Activated gamma-delta T cell treated with anti-CD3 and anti-CD28 coated beads, Interleukin-2, amount 50 U/mL, for 16 hours (primary cell): ENCODE measurements at regions not wholly inside any gene's neighbourhood (a gene's known extent, or its start where the extent isn't known, plus 50 kb on each side); places are given as distances from the start of the nearest gene placed in this dataset.

Experiments
- DNase-seq: peaks from one replicate; pipeline ENCODE4 v3.0.0-alpha.2; 2020; ENCODE audit warnings: low read depth

DNA sequence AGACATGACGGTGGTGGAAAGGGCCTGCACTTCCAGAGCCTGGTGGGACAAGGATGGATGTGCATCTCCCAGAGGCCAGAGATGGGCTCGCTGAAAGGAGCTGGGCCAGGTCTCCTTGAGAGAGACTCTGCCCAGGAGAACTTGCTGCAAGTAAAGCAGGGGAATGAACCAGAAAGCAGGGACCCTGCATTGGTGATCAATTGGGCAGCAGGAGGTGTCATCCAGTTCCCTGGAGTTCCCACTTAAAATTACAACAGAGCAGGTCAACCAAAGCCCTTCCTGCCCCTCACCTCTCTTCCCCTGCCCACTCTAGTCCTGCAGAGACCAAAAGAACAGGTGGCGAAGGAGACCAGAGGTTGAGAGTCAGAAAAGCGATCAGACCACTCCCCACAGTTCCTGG is 69.7 kb upstream of the CAB39 start:
- no peak for DNase-seq

DNA sequence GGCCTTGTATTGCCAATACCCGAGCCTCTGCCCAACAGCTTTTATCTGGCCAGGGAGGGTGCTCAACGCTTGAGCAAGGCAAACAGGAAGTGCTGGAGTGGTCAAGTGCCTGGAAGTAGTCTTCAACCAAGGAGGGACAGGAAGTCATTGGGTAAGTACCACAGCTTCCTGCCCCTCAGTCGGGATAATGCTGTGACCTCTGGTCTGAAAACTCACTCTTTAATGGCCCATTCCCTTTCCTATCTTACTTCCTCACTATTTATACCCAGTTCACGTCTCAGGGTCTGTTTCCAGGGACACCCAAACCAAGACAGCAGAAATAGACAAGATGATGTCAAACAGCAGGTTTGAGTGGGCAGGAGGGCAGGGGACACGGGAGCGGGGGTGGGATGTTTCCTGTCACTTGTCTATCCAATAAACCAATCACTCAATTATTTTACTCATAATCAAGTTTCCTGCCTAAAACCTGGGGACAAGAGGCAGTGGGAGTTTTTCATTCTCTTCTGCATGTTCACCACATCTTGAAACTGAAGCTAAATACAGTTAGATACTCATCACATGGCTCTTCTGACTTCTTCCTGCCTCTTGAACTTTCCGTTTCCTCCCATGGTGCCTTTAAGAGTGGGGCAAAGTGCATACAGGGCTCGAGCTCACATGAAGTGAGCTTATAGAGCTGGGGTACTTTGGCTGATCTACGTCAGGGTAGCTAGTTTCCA is 68.9 kb upstream of the CAB39 start:
- no peak for DNase-seq

DNA sequence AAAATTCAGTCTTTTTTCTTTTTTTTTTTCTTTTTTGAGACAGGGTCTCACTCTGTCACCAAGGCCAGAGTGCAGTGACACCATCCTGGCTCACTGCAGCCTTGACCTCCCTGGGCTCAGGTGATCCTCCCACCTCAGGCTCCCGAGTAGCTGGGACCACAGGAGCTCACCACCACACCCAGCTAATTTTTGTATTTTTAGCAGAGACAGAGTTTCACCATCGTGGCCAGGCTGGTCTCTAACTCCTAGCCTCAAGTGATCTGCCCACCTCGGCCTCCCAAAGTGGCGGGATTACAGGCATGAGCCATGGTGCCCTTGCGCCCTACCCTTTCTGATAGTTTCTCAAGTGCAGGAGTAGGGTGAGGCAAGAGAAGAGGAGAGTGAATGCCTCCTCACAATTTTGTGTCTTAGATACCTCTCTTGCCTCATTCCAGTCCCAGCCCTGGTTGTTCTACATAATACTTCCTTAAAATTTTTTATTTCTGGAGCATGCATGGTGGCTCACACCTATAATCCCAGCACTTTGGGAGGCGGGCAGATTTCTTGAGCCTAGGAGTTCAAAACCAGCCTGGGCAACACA is 68.2 kb upstream of the CAB39 start:
- DNase-seq: no peak

DNA sequence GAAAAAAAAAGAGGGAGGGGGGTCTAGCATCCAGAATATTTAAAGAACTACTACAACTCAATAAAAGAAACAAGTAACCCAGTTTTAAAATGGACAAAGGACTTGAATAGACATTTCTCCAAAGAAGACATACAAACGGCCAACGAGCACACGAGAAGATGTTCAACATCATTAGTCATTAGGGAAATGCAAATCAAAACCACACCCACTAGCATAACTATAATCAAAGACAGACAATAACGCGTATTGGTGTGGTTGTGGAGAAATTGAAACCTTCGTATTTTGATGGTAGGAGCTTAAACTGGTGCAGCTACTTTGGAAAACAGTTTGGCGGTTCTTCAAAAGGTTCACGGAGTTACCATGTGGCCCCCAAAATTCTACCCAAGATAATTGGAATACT is 64.3 kb upstream of the CAB39 start:
- DNase-seq: no peak

DNA sequence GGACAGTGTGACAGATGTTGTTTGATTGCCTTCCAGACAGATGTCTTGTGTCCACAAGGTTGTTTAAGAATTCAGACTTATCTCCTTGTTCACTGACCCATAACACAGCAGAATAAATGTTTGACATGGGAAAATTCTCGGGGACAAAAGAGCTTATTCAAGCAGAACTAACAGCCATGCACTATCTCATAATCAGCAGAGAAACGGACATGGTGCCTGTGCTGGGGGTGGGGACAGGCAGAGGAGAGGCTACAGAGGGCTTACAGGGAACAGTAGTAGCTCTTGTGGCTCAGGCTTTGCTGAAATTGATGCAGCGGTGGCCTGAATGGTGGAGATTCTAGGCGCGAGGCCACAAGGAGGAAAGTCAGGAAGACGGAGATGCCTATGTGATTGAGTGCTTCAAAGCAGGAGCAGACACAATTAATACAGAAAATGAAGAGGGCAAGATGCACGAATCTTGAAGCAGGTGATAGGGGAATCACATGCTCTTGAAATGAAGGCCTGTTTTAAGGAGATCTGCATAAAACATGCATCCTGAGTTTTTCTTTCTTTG is 62.0 kb upstream of the CAB39 start:
- no peak for DNase-seq

DNA sequence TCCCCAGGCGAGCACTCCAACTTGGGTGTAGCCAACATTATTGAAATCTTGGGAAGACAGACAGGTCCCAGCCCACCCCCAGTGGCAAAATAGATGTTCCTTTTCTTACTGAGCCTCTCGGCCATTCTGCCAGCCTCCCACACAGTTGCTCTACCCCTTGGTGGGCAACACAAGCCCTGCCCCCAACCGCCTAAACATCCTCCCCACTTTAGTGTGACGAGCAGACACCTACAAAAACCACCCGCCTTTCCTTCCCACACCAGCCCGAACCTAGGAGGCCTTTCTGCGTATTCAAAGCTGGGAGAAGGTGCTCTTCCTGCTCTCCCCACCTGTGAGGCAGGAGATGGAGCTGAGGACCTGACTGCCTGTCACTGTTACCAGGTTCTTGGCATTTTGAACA is 58.6 kb upstream of the CAB39 start:
- no peak for DNase-seq

DNA sequence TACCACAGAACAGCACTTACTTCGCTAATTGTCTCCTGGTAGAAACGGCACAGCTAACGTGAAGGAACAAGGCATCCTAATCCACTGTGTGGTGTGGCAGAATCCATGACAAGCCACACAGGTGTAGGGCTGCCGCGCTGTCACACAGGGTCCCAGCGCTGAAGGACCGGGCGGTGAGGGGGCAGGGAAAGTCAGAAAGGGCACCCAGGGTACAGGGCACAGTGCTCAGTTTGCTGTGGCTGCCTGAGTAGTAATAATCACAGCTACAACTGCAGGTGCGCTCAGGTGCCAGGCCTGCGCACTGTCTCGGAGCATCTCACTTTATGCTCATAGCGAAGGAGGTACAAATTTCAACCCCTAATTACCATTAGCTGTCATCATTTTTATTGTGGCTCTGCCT is 55.2 kb upstream of the CAB39 start:
- no peak for DNase-seq

DNA sequence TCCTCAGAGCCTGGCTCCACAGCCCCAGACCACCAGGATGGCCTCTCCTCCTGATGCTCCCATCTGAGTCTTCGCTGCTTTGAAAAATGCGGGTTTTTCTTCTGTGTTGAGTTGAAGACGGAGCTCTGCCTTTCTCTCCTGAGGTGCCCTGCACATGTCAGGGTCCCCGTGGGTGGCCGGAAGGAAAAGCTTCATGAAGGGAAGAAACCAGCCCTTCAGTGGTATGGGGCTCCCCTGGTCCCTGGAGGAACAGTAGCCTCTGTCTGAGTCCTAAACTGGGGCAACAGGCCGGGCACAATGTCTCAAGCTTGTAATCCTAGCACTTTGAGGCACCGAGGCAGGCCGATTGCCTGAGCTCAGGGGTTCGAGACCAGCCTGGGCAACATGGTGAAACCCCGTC is 54.7 kb upstream of the CAB39 start:
- no peak for DNase-seq

DNA sequence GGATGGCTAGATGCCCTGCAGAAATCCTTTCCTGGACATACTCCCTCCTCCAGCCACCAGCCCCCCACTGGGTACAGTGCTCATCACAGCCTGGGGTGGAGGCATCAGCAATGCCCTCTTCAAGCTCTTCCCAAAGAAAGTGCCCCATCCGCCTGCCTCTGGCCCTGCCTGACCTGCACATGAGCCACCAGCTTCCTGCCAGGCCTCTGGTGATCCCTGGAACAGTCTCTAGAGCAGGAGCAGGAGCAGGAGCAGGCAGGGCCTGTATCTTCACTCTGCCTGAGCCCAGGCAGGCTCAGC is 54.1 kb upstream of the CAB39 start:
- DNase-seq: no peak

DNA sequence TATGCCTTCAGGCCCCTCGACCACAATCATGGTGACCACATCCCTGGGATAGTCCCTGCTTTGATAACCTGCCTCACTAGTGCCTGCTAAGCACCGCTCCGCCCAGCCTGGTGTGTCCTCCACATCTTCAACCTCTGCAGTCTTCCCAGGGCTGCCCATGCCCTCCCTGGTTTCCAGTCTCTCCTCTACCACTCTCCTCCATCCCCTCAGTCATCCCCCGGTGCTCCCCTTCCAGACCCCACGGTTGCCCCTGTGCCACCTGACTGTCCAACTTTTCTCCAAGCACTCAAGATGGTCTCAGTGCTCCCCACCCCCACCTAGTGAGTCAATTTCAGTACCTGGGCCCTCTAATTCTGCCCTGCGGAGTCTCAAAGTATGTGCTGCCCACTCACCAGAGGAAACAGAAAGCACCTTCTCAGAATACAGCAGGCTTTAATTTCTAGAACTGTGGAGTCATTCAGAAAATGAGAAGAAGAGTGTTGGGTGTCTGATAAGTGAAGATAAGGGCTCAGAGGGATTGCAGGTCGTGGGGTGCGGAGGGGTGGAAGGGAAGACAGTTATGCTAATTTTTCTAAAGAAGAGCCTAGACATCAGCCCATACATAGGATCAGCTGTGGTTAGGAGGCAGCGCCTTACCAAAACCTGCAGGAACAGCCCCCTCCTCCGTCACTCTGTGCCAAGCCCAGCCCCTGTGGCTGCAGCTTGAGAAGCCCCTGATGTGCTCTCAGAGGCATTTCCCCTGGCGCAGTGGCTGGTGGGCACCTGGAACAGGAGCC is 53.6 kb upstream of the CAB39 start:
- DNase-seq: peak; percentile 32

DNA sequence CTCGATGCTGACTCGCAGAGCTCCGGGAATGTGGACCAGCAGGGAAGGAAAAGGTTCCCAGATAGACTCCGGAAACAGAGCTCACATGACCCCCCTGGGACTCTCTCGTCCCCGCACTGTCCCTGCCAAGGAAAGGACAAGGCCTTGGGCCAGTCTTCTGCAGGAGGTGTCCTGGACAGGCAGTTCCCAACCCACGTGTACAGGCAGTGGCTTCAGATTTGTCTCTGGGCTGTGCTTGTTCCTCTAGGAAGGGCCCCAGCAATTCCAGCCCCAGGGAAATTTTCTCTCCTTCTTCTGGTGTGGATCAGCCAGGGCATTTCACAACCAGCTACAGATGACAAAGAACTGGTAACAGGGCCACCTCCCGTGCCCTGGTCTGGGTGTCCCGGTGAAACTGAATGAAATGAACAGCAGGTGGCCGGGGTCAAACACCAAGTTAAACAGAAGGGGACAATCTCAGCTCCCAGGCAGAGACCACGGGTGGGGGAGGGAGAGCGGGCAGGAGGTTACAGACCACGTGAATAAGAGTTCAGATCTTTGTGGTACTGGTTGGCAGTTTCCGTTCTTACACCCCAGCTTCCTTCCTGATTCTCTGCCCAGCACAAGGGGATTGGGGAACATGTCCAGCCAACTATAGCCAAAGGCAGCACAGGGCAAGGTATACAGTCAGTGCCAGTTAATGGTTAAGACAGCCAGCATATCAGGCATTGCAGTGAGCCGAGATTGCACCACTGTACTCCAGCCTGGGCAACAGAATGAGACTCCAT is 52.2 kb upstream of the CAB39 start:
- no peak for DNase-seq

DNA sequence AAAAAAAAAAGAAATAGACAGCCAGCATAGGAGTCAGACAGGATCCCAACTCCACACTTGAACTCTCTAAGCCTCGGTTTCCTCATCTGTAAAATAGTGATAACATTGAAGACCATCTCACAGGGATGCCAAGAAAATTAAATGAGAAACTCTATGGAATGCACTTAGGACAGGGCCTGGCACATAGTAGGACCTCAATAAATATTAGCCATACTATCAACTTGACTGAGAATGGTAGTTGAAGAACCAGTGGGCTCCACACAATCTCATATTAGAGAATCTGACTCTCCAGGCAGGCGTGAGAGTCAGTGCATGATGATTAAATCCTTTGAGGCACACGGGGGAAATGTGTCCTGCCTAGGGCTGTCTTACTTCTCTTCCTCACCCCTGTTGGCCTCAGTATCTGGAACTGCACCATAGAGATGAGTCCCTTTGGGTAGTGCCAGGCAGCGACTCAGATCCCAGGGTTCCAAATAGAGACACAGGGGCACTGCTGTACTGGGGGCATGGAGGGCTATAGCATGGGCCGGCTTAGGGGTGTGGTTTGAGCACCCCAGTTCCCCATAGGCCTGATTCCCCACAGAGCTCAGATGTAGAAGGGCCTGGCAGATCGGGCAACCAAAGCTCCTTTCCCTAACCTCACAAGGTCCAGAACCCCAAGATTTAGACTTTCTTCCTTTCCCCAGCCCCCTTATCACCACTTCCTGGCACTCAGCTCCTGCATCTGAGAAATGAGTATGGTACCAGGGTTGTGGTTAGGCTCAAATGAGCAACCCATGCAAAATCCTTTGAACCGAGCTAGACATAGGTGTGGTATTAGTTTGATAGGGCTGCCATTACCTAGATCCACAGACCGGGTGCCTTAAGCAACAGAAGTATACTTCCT is 51.3 kb upstream of the CAB39 start:
- DNase-seq: peak; percentile 28
